ENCODE measurements at regions not wholly inside any gene's neighbourhood (a gene's known extent, or its start where the extent isn't known, plus 50 kb on each side); places are given as distances from the start of the nearest gene placed in this dataset.
A peak's percentile ranks its signal among the peaks of the same experiment; 100 is the strongest.
"Not testable (repeated sequence)": the region's sequence is repeated elsewhere in the genome, so short reads cannot be mapped to it uniquely, and the experiment has no call there.

DNA sequence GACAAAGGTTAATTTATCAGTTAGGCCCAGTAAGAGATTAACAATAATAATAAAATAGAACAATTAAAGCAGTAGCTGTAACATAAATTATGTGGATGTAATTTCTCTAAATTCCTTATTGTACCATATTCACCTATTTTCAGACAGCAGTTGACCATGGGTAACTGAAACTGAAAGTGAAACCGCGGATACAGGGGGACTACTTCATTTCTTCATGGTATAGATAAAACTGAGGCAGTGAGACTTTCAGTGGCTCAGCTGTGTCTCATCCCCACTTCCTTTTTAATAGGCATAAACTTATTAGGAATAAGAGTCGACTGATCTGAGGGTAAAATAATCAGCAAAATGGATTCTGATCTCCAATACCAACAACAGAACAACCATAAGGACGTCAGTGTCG lies 174.0 kb upstream of the WWC1 start:
- DNase-seq = no peak

DNA sequence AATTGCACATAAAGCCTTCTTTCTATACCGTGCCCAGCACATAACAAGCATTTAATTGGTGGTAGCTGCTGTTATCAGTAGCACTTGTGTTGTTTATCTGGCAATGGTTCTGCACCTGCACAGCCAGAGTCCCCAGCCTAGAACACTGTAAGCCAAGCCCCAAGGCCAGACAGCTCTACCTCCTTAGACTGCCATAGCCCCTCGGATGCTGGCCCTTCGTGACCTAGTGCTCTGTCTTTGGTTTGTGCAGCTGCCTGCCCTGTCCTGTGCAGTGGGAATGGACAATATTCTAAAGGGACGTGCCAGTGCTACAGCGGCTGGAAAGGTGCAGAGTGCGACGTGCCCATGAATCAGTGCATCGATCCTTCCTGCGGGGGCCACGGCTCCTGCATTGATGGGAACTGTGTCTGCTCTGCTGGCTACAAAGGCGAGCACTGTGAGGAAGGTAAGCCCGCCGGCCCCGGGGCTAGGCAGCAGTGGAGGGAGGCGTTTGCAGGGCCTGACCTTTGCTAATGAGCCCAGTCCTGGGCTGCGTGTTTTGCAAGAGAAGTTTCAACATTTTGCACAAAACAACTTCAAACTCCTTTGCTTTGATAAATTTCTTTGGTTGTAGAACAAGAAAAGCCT lies 173.3 kb upstream of the WWC1 start:
- DNase-seq = no peak

DNA sequence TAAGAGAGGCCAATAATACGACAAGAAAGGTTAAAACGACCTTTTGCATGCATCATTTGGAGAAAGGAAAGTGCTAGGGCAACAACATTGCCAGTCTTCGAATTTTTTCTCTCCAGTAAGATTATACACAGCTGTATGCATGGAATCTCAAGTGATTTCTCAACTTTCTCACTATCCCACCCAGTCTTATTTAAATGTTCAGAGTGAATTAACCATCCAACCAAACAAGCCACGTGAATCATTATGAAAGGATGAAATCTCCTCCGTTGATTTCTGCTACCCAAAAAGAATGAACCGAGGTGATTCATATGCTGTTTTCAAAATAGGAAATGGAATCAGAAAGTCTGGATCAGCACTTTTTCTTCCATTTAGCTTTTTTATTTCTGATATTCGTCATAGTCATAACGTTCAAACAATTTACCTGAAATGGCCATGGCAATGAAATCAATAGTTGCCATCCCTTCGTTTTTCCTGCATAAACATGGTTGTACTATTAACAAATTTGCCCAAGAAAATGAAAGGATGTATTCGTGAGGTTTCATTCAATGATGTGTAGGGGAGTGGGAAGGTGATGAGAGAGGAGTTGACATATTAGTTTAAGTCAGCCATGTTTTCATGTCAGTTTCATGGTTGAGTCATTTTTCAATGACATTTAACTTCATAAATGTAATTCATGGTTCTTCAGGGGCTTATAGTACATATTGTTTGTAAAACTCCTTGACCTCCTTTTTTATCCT lies 170.9 kb upstream of the WWC1 start:
- DNase-seq = no peak

DNA sequence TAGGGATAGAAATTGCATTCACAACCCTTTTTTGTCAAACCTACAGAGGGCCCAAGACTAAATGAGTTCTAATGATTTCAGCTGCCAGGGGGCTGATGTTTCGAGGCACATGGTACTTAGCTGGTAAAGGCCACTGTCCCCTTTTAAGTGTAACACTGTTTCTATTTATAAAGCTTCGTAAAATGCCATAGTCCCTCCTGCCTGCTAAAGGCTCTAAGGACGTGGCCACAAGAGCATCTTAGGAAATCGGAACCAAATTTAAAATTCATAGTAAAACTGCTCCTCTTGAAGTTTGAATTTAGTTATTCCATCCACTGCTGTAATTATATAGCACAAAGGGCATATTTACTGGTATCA lies 170.3 kb upstream of the WWC1 start:
- DNase-seq = no peak

DNA sequence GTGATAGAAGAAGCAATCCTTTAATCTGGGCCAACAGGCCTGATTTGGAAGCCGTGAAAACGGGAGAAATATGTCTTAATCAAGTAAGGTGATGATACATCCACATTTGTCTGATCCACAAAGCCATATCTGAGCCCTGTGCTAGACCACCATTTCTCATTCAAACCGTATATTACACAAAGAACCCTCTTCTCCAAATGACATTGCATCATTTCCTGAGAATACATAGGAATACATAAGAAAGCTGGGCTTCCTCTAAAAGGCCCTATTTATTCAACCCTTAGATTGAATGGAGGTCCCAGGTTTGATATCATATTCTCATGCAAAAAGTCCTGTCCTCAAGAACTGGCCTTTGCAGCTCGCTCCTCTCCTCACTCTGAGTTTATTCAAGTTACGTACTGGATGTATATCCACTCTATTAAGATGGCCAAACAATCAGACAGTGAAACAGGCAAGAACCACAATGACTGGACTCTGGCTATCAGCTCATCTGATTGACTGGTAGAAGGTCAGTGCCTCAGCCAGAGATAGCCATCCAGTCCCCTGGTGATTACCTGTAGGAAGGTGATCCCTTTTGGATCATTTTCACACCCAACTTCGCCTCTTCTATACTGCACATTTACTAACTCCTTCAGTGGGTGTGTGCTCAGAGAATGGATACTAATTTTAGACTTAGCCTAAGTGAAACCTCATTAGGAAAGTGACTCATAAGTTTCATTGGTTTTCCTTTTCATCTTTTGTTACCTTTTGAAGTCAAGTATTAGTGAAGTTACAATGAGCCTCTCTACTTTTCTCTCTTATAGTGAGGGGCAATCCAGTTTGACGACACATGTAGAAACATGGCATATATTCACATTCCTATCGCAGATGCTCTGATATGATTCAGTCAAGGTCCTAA lies 167.6 kb upstream of the WWC1 start:
- no peak for DNase-seq

DNA sequence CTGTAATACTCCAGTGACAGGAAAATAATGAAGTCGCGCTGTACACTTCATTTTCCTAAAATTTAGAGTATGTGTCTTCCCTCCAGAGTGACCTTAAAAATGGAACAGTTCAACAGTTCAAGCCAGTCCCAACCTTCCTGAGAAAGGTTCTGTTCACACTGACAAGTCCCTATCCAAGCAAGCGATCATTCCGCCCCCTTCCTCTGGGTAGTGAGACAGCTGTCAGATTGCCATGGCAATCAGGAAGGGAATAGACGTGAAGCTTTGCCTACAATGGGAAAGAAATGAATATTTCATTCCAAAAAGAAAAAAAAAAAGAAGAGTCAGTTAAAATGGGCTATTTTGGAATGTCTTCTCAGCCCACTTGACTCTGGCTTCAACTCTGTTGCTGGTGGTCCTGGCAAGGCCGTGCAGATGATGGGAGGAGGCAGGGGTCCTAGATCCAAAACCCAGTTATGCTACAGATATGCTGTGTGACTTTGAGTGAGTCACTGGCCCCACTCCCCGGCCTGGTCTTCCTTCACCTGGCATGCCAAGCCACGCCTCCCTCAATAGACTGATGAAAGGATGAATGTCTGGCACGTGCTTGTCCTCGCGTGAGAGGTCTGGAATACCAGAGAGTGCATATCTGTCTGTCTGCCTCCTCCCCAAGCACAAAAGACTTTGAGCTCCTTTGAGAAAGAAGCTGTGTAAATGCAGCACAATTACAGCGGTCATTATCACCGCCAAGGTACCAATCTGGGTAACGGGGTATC lies 165.8 kb upstream of the WWC1 start:
- DNase-seq = no peak

DNA sequence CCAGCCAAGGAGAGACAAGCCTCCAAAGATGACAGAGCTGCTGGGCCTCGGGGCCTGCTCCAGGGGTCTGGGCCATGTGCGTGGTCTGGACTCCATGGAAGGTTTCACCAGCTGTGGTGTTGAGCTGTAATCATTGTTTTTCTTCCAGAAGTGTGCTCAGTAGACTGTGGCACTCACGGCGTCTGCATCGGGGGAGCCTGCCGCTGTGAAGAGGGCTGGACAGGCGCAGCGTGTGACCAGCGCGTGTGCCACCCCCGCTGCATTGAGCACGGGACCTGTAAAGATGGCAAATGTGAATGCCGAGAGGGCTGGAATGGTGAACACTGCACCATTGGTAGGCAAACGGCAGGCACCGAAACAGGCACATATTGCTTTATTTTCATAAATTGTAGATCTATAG lies 164.8 kb upstream of the WWC1 start:
- no peak for DNase-seq

DNA sequence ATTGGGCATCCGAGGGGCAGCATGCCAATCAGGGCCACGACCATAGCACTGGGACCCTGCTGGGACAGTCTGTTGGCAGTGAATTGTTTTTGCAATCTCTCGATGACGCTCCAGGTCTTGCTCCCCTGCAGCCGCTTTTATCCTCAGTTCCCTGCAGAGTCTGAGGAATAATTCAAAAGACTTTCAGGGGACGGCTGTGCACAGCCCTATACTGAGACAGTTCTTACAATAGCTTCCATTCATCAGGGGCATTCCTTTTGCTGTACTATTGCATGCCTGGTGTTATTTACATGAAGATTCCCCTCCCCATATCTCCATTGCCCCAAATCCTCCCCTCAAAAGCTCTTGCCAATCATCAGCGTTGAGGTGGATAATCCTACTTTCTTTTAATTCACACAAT lies 163.3 kb upstream of the WWC1 start:
- no peak for DNase-seq

DNA sequence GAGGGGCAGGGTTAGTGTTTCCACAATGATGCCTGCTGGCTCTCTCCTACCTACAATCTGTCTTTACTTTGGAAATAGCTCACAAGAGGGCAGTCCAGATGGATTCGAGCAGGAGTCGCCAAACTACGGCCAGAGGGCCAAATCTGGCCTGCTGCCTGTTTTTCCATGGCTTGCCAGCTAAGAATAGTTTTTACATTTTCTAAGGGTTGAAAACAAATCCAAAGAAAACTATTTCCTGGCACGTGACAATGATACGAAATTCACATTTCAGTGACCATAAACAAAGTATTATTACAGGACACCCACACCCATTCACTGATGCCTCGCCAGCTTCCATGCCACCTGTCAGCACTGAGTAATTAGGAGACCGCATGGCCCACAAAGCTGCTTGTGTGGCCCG lies 162.9 kb upstream of the WWC1 start:
- DNase-seq = no peak

DNA sequence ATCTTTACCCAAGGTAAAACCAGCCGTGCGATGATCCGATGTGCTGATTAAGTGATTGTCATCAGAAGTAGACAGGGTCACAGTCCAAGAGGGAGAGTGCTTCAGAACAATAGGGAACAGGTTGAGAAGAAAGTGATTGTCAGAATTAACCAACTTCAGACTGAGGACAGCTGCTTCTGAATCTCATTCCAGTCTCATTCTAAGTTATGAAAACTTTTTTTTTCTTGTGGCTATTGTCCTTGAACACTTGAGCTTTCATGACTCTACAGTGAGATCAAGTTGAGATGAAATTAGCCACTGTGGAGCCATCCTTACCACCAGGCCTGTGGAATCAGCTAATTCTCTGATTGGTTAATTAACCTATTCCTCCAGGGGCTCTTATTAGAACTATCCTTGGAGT lies 159.9 kb upstream of the WWC1 start:
- no peak for DNase-seq

DNA sequence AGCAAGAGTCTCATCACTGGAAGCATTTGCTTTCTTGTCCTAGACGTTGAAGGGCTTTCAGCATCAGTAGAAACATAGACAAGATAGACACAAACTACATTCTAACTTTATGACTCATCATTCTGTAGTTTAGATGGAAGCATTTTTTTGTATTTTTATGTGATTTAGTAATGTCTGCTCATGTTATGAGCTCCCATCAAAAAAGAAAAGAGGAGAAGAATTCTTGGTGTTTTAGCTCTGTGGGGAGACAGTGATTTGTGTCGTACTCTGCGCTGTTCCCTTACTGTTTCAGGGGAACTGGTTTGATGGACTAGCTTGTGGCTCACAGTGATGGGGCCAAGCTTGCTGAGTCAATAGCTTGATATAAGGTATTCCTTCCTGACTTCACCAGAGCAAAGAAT lies 159.2 kb upstream of the WWC1 start:
- no peak for DNase-seq

DNA sequence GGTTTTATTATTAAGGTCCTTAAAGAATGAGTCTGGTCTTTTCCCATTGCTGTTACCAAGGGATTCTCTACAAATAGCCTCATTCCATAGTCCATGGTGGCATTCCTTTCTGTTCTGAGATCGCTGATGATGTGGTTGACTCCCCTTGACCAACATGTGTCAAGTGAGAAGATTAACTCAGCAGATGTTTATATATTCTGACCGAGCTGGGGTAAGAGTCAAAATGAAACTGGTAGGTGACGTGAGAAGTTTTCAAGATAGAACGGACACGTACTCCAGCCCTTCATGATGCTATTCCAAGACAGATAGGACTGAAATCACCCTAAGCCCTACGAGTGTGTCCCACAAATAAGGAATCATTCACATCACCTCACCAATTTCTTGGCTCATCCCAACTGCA lies 155.5 kb upstream of the WWC1 start:
- no peak for DNase-seq

DNA sequence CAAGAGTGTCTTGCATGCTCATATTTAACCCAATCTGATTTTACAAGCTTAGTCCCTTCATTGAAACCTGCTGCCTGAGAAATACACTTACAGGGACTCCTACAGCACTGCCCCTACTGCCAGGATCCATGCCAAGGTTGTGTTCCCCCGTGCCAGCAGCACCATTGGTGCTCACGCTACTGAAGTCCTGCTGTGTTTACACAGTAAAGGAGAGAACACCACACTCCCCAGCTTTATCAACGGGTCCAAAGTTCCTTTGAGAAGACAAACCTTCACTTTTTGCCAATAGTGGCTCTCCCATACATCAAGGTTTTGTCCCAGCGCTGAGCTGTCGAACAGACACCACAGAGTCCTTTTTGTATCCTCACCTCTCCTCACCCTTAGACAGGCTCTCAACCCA lies 155.1 kb upstream of the WWC1 start:
- DNase-seq = no peak

DNA sequence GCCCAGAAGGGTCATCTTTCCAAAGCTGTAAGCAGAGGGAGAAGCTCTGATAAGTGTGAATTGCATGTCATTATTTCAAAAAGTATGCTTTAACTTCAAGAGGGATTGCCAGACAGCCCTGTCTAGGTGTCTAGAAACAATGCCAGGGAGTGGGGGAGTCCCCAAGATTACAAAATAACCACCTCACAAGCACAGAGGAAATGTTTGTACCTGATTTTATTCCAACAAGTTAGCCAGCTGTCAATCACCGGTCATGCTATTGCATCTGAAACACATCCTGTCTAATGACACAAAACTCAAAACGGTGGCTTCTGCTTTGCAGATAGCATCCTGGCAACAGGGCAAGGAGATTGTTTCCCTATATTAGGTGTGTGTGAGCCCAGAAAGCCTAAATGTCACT lies 154.2 kb upstream of the WWC1 start:
- no peak for DNase-seq

DNA sequence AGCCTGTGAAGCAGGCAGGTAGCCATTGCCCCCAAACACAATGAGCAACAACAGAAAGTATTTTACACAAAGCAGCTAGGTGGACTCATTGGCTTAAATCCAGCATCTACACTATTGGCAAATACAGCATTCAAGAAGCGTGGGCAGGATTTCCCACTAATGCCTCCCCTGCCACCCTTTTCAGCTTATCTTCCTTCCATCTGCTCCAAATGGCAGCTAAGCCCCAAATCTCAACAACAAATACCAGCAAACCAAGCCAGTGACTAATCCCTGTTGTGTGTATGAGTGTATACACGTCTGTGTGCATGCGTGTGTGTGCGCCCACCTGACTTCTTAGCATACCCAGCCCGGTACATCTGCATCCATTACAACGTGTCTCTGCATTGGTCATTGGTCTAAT lies 151.2 kb upstream of the WWC1 start:
- no peak for DNase-seq

DNA sequence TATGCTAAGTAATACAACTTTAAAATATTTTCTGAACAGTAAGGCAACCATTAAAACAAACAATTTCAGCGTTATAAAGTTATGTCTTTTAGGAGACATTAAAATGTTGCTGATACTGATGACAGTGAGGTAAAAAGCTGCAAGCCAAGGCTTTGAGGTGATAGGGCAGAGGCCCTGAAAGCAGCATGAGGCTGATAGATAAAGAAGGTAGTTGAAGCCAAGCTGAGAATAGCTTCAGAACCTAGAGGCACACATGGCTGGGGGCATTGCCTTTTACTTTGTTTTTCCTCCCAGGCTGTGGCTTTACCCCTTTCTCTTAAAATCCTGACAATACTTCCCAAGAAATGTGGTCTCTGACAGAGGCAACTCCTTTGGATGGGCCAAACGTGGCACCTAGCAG lies 149.0 kb upstream of the WWC1 start:
- no peak for DNase-seq

DNA sequence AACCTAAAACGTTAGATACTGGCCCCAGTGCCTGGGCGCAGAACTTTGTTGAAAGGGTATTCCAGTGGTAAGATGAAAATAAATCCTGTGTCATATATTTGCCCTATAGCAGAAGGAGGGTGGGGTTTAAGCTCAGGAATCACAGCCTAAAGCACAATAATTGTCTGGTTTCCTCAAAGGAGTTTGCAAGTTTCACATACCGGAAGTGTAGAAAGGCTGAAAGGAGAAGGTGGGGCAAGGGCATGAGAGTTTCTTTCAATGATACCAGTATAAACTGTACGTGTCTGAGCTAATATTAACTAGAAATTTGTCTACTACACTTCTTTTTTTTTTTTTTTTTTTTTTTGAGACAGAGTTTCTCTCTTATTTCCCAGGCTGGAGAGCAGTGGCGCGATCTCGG lies 147.9 kb upstream of the WWC1 start:
- DNase-seq = not testable (repeated sequence)

DNA sequence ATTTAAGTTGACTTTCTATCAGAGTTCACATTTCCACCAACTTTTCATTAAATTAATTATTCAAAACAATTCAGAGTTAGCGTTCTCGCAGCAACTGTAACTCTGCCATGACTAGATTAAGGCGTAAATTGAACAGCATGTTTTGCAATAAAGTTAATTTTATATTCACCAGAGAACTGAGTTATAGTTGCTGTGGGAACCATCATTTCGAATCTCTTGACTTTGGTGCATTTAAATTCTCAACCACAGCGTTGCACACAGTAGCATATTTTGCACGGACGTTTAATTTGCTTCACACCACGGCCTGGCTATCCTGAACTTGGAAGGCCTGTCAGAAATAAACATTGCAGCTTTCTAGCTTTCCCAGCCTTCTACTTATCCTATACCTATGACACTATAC lies 144.3 kb upstream of the WWC1 start:
- no peak for DNase-seq

DNA sequence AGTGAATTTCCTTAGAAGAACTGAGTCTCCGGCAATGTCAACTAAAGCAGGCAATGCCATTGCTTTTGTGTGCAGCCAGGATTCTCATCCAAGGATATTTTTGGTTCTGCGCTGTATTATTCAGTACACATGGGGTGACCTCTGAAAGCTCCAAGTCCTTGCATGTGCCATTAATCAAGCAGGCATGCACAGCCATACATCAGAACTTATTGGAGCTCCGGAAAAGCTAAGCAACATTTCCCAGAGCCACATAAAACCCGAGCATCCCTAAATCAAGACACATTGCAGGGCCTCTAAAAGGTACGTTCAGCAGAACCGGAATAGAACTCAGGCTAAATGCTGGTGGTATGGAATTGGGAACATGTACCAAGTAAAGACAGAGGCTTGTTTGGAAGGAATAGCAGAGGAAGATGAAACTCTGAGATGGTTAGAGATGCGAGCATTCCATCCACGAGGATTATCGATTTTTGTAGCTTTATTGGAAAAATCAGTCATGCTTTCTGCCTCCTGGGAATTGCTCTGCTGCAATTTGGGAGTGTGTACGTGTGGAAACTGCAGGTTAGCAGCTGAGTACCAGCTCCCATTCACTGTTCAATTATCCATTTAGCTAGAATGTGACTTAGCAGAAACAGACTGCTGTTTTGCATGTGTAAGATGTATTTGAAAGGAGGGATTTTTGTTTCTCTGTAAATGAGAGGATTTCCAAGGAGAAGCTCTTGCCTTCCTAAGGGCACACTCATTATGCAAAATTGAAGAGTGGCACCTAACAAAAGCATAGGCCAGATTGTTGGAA lies 143.7 kb upstream of the WWC1 start:
- no peak for DNase-seq

DNA sequence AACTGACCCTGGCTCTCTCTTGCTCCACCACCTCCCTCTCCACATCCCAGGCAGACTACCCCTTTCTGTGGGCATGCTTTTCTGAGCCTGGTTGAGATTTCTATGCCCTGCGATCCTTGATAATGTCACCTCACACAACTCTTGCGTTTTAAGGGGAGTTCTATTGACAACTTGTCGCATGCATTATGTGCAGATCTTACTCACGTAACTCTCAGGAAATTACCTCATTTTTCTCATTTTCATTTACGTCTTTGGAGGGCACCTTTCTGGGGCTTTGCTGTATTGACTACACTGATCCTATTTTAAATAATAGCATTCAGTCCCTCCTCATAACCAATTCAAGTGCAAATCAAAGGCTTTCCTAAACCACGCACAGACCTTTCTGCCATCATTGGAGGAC lies 140.4 kb upstream of the WWC1 start:
- no peak for DNase-seq

DNA sequence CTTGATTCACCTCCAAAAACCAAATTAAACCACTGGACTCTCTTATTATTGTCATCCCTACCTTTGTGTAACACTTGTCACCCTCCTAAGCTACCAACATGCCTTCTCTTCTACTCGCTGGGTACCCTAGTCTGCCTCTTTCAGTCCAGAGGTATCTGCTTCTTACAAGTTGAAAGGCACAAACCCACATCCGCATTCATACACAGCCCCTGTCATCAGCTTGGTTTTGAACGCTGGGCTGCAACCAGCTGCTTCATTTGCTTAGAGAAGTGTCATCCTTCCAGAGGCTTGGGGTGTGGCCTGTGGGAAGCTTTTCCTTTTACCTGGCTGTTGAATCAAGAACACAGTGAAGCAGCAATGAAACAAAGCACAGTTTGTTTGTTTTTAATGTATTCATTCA lies 138.8 kb upstream of the WWC1 start:
- peak; percentile 86 for DNase-seq

DNA sequence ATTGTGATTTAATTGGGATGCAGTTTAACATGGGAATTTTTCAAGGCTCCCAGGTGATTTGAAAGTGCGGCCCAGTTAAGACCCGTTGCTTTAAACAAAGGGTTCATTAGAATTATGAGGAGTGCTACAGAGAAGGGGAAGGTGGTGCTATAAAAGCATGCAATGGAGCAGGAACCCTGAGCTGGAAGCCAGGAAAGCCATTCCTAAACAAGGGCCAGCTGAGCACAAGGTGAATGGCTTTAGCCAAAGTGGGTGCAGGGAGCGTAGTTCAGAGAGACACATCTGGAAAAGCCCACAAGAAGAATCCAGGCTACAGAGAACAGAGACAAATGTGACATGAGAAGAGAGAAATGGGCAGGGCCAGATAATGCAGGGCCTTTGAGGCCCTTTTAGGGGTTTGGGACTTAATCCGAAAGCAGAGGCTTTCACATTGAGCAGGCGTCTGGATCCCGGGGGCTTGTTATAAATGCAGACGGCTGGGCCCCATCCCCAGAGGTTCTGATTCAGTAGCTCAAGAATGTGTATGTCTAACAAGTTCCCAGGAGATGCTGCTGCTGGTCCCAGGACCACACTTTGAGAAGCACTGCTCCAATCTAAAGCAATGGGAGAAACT lies 138.1 kb upstream of the WWC1 start:
- DNase-seq = peak in 1 of 2 experiments; percentile 26

Data from NCI-H526 (cell line).